Stomach smooth muscle (tissue), 2 donors: ENCODE measurements at regions not wholly inside any gene's neighbourhood (a gene's known extent, or its start where the extent isn't known, plus 50 kb on each side); places are given as distances from the start of the nearest gene placed in this dataset.
"Not testable (repeated sequence)": the region's sequence is repeated elsewhere in the genome, so short reads cannot be mapped to it uniquely, and the experiment has no call there.

Experiments used
- H3K27ac ChIP-seq: one replicate; pipeline ENCODE4 v1.7.0; 2013; ENCODE audit warnings: mild to moderate bottlenecking, low read length, inconsistent platforms
- H3K27me3 ChIP-seq, 2 donors: one replicate each; pipeline ENCODE4 v1.7.0; 2013; ENCODE audit warnings: low read length in 2 of 2; ENCODE audit not compliant: insufficient read depth in 2 of 2, control insufficient read depth in 1 of 2
- H3K36me3 ChIP-seq, 2 donors: one replicate each; pipeline ENCODE4 v1.7.0; 2013; ENCODE audit warnings: low read length in 2 of 2; ENCODE audit not compliant: control insufficient read depth in 2 of 2, insufficient read depth in 2 of 2
- H3K4me1 ChIP-seq: one replicate; pipeline ENCODE4 v1.7.0; 2013; ENCODE audit warnings: low read length; ENCODE audit not compliant: control insufficient read depth, insufficient read depth
- H3K4me3 ChIP-seq, 2 donors: one replicate each; pipeline ENCODE4 v1.7.0; 2013; ENCODE audit warnings: low read length in 2 of 2
- H3K9ac ChIP-seq, 2 donors: one replicate each; pipeline ENCODE4 v1.7.0; 2013; ENCODE audit warnings: low read length in 2 of 2, mild to moderate bottlenecking in 1 of 2
- H3K9me3 ChIP-seq, 2 donors: one replicate each; pipeline ENCODE4 v1.7.0; 2013; ENCODE audit warnings: low read length in 2 of 2; ENCODE audit not compliant: control insufficient read depth in 2 of 2
- donor health status: healthy.
- donor health status: Pancreatic carcinoma.

DNA sequence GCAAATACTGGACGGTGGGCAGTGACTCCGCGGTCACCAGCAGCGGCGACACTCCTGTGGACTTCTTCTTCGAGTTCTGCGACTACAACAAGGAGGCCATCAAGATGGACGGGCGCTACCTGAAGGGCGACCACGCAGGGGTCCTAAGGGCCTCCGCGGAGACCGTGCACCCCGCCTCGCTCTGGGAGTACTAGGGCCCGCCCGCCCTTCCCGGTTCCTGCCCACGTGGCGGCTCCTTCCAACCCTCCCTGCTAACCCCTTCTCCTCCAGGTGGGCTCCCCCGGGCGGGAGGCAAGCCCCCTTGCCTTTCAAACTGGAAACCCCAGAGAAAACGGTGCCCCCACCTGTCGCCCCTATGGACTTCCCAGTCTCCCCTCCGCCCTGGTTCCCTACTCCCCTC is 58.1 kb upstream of the GOLGA8A start:
- H3K27me3 ChIP-seq: peaks cover 42 to 48% of the 10 kb centered on the region in 2 donors
- H3K9me3 ChIP-seq, H3K4me3 ChIP-seq, H3K4me1 ChIP-seq, H3K27ac ChIP-seq, H3K36me3 ChIP-seq, H3K9ac ChIP-seq: not testable (repeated sequence)

DNA sequence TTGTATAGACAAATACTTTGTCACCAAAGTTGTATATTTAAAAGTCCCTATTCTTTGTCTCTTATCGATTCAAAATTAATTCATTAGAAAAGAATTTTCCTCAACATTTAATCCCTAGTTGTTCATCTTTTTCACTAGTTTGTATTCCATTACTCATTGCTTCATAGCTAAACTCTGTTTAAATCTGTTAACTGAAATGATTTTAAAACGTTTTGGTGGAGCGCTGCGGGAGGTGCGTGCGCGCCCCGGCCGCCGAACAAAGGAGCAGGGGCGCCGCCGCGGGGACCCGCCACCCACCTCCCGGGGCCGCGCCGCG is 56.4 kb upstream of the GOLGA8A start:
- peaks cover 7 to 10% of the 10 kb centered on the region in 2 donors for H3K9me3 ChIP-seq
- no peaks in the 10 kb centered on the region for H3K36me3 ChIP-seq
- peaks cover 49 to 51% of the 10 kb centered on the region in 2 donors for H3K27me3 ChIP-seq
- no peak overlapping the region for H3K4me3 ChIP-seq
- H3K27ac ChIP-seq: no peak overlapping the region
- H3K4me1 ChIP-seq: peaks cover 8% of the 10 kb centered on the region
- no peak overlapping the region for H3K9ac ChIP-seq

- Histone ChIP-seq H3K4me3 (no peak overlapping the region), H3K27ac (no peak overlapping the region), H3K27me3 (peaks cover 49 to 51% of the 10 kb centered on the region in 2 donors), H3K4me1 (peaks cover 8% of the 10 kb centered on the region), H3K36me3 (no peaks in the 10 kb centered on the region), H3K9ac (no peak overlapping the region), H3K9me3 (peaks cover 7 to 10% of the 10 kb centered on the region in 2 donors)
Observed at GRCh38 chr15:34493001-34493400, 55.4 kb upstream of the GOLGA8A start.

DNA sequence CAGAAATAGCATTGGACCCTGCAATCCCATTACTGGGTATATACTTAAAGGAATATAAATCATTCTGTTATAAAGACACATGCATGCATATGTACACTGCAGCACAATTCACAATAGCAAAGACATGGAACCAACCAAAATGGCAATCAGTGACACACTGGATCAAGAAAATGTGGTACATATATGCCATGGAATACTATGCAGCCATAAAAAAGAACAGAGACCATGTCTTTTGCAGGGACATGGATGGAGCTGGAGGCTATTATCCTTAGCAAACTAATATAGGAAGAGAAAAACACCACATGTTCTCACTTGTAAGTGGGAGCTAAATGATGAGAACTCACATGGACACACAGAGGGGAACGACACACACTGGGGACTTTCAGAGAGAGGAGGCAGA is 53.9 kb upstream of the GOLGA8A start:
- H3K27ac ChIP-seq, H3K4me3 ChIP-seq, H3K36me3 ChIP-seq, H3K9ac ChIP-seq, H3K4me1 ChIP-seq: not testable (repeated sequence)
- Histone ChIP-seq H3K9me3 (peaks cover 7 to 10% of the 10 kb centered on the region in 2 donors), H3K27me3 (peaks cover 38 to 48% of the 10 kb centered on the region in 2 donors)

DNA sequence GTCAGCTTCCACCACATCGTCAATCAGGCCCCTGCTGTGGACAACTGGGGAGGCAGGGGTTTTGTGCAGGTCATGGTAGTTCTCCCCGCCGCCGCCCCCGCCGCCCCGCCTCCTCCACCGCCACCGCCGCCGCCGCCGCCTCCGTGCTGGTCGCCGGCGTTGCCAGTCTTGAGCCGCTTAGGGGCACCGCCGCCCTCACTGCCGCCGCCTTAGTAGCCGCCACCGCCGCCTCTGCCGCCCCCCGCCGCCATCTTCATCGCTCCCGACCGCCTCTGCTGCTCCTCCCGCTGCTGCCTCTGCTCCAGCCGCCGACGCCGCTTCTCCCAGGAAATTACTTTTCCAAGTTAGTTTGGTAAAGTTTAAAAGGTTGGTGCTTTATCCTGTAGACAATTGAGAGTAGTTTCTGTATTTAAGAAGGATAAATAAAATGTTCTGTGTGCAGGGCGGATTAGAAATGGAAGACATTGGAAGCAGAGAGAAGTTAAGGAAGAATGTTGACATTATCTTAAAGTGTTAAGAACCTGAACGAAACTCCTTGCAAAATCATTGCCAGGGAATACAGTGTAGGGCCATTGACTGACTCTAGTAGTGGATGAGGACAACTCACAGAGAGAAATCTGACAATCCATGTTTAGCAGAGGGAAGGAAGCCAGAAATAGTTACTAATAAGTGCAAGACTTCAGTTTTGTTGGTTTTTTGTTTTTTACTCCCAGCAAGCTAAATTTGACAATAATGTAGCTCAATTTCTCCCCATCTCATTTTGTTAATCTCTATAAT is 53.0 kb upstream of the GOLGA8A start:
- no peak overlapping the region for H3K27ac ChIP-seq
- no peak overlapping the region for H3K4me3 ChIP-seq
- no peaks in the 10 kb centered on the region for H3K36me3 ChIP-seq
- peaks cover 37 to 43% of the 10 kb centered on the region in 2 donors for H3K27me3 ChIP-seq
- H3K9me3 ChIP-seq: peaks cover 7 to 10% of the 10 kb centered on the region in 2 donors
- no peak overlapping the region for H3K9ac ChIP-seq
- H3K4me1 ChIP-seq: peaks cover 6% of the 10 kb centered on the region

GRCh38 chr15:34488973-34489959 is 51.7 kb upstream of the GOLGA8A start:
- not testable (repeated sequence) for H3K4me1 ChIP-seq, H3K9ac ChIP-seq, H3K27ac ChIP-seq, H3K4me3 ChIP-seq, H3K36me3 ChIP-seq
- Histone ChIP-seq H3K27me3 (peaks cover 24 to 30% of the 10 kb centered on the region in 2 donors), H3K9me3 (peaks cover 7 to 10% of the 10 kb centered on the region in 2 donors)
